Transverse colon (tissue), 4 donors: ENCODE measurements at regions not wholly inside any gene's neighbourhood (a gene's known extent, or its start where the extent isn't known, plus 50 kb on each side); places are given as distances from the start of the nearest gene placed in this dataset.

Experiments
- CTCF ChIP-seq, 5 experiments: fragments of 200-600 bp in 3 of 5; fragments of 450-650 bp in 2 of 5; sonication (generic) in 3 of 5; IDR thresholded peaks; 1 replicate in 2 of 5; 2 replicates in 3 of 5; pipeline ENCODE4 v1.5.1; 2016 to 2017; ENCODE audit warnings: antibody characterized with exemption in 5 of 5, inconsistent platforms in 3 of 5, mild to moderate bottlenecking in 2 of 5, moderate library complexity in 1 of 5
- EP300 ChIP-seq: sonication (generic); formaldehyde crosslinking; IDR thresholded peaks from one replicate; pipeline ENCODE4 v1.6.1; 2017; ENCODE audit warnings: antibody characterized with exemption, low read depth
- POLR2A ChIP-seq: fragments of 450-650 bp; IDR thresholded peaks from one replicate; pipeline ENCODE4 v1.6.1; 2016; ENCODE audit warnings: antibody characterized with exemption, mild to moderate bottlenecking, moderate library complexity
- POLR2AphosphoS5 ChIP-seq, 3 donors: sonication (generic); formaldehyde crosslinking; IDR thresholded peaks; one replicate each; pipeline ENCODE4 v1.6.1; 2016; ENCODE audit warnings: antibody characterized with exemption in 3 of 3

- TF ChIP-seq POLR2AphosphoS5 (IDR thresholded peaks at IDR 0.05) (no peak), CTCF (IDR thresholded peaks at IDR 0.05) (peak in 1 of 5 experiments; percentile 18), POLR2A (no peak), EP300 (no peak)
These were observed 119.1 kb downstream of the KLF12 start for GRCh38 chr13:74015137-74015536.
